Stomach (tissue), 8 donors: ENCODE measurements at regions not wholly inside any gene's neighbourhood (a gene's known extent, or its start where the extent isn't known, plus 50 kb on each side); places are given as distances from the start of the nearest gene placed in this dataset.

ENCODE experiments used
- DNase-seq, 2 donors: peaks; one replicate each; pipeline versions ENCODE4 v3.0.0 to v3.0.0-alpha.2; 2013 to 2019
- H3K27ac ChIP-seq, 5 donors: fragments of 200-600 bp in 4 of 5; sonication (generic) in 4 of 5; one replicate each; pipeline ENCODE4 v1.5.1; 2013 to 2019; ENCODE audit warnings: mild to moderate bottlenecking in 1 of 5, moderate library complexity in 1 of 5
- H3K27me3 ChIP-seq, 3 donors: fragments of 200-600 bp; sonication (generic); one replicate each; pipeline ENCODE4 v1.5.1; 2017 to 2019; ENCODE audit warnings: mixed run types in 1 of 3
- H3K36me3 ChIP-seq, 4 donors: fragments of 200-600 bp; sonication (generic); 1 replicate in 3 of 4; 2 replicates in 1 of 4; pipeline ENCODE4 v1.5.1; 2016 to 2019
- H3K4me1 ChIP-seq, 4 donors: fragments of 200-600 bp; sonication (generic); one replicate each; pipeline ENCODE4 v1.5.1; 2016 to 2019
- H3K4me3 ChIP-seq, 4 donors: fragments of 200-600 bp; sonication (generic) in 3 of 4; one replicate each; pipeline ENCODE4 v1.5.1; 2016 to 2019; ENCODE audit warnings: mild to moderate bottlenecking in 1 of 4
- H3K9me3 ChIP-seq, 4 donors: fragments of 200-600 bp; sonication (generic); one replicate each; pipeline ENCODE4 v1.5.1; 2016 to 2019
- EP300 ChIP-seq: sonication (generic); formaldehyde crosslinking; IDR thresholded peaks from one replicate; pipeline ENCODE4 v1.6.1; 2017; ENCODE audit warnings: antibody characterized with exemption
- POLR2A ChIP-seq, 4 donors: fragments of 450-650 bp; IDR thresholded peaks; one replicate each; pipeline ENCODE4 v1.6.1; 2016; ENCODE audit warnings: antibody characterized with exemption in 4 of 4, control low read depth in 2 of 4, mild to moderate bottlenecking in 1 of 4, moderate library complexity in 1 of 4
- POLR2AphosphoS5 ChIP-seq, 3 donors: sonication (generic); formaldehyde crosslinking; IDR thresholded peaks; one replicate each; pipeline ENCODE4 v1.6.1; 2016; ENCODE audit warnings: antibody characterized with exemption in 3 of 3
- WGBS, 5 donors: extraction: QIAGEN DNeasy Blood & Tissue Kit in 3 of 5; methylation state at CpG; one replicate each; pipeline versions ENCODE4 v1.1.5 to v1.1.7; 2013 to 2018; 5-methylcytosine and 5-hydroxymethylcytosine counted together
- intact Hi-C: fragments of 100-400 bp; cut with DNase I; formaldehyde crosslinking; loops from one replicate; pipeline ENCODE4 v1.15.1; 2023; ENCODE audit warnings: low total_unique reads
- TF ChIP-seq, protein P1 (sequence below), 7 experiments: fragments of 450-650 bp in 4 of 7; fragments of 200-600 bp in 3 of 7; sonication (generic) in 3 of 7; IDR thresholded peaks; one replicate each; pipeline ENCODE4 v1.5.1; 2016 to 2019; ENCODE audit warnings: antibody characterized with exemption in 7 of 7, control low read depth in 2 of 7, mild to moderate bottlenecking in 1 of 7
- donor health status: healthy with polysubstance abuse.
- donor health status: Bipolar disorder and iron deficiency.
- donor health status: healthy.

DNA sequence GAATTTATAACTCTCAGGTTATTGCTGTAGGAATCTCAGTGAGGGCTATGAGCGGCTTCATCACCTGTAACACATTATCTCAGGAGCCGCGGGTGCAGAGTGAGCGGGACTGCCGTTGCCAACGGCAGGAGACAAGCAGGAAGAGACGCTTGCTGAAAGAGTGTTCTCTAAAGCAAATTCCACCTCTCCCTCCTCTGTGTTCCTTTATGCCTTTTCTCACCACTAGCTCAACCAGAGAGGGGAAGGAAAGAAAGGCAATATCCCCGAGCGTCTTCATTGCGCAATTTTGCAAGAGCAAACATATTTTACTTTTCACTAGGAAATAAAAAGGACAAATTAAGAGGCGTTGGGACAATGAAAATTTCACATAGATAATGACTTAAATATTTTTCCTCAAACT is 185.2 kb upstream of the EXOC2 start:
- no peak overlapping the region for H3K27ac ChIP-seq
- TF ChIP-seq POLR2AphosphoS5 (IDR thresholded peaks at IDR 0.05), result no peak
- TF ChIP-seq POLR2A (IDR thresholded peaks at IDR 0.05), result no peak
- TF ChIP-seq EP300, result no peak
- TF ChIP-seq, protein P1, sequence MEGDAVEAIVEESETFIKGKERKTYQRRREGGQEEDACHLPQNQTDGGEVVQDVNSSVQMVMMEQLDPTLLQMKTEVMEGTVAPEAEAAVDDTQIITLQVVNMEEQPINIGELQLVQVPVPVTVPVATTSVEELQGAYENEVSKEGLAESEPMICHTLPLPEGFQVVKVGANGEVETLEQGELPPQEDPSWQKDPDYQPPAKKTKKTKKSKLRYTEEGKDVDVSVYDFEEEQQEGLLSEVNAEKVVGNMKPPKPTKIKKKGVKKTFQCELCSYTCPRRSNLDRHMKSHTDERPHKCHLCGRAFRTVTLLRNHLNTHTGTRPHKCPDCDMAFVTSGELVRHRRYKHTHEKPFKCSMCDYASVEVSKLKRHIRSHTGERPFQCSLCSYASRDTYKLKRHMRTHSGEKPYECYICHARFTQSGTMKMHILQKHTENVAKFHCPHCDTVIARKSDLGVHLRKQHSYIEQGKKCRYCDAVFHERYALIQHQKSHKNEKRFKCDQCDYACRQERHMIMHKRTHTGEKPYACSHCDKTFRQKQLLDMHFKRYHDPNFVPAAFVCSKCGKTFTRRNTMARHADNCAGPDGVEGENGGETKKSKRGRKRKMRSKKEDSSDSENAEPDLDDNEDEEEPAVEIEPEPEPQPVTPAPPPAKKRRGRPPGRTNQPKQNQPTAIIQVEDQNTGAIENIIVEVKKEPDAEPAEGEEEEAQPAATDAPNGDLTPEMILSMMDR (IDR thresholded peaks at IDR 0.05), result no peak
- H3K9me3 ChIP-seq, result no peaks in the 10 kb centered on the region
- no peaks in the 10 kb centered on the region for H3K36me3 ChIP-seq
- peaks cover 0 to 4% (median 0%) of the 10 kb centered on the region in 4 donors for H3K4me1 ChIP-seq
- peaks cover 0 to 5% (median 0%) of the 10 kb centered on the region in 3 donors for H3K27me3 ChIP-seq
- H3K4me3 ChIP-seq, result no peak overlapping the region
- intact Hi-C loops, result no loop called here
- WGBS, 5 donors, result 43 to 69% (median 49%) methylated on average over 11 of the region's 11 CpGs
- DNase-seq, result no peak

- no peaks in the 10 kb centered on the region for H3K9me3 ChIP-seq
- WGBS, 5 donors, result 77 to 88% (median 81%) methylated on average over 8 of the region's 8 CpGs
- no peaks in the 10 kb centered on the region for H3K4me1 ChIP-seq
- no peak overlapping the region for H3K27ac ChIP-seq
- H3K4me3 ChIP-seq, result no peak overlapping the region
- no peak for TF ChIP-seq EP300
- no peaks in the 10 kb centered on the region for H3K36me3 ChIP-seq
- intact Hi-C loops, result no loop called here
- no peak for DNase-seq
- H3K27me3 ChIP-seq, result peaks cover 0 to 5% (median 0%) of the 10 kb centered on the region in 3 donors
Observed at GRCh38 chr6:875012-875411, 182.1 kb upstream of the EXOC2 start.

- no peaks in the 10 kb centered on the region for H3K36me3 ChIP-seq
- H3K4me1 ChIP-seq, result peaks cover 0 to 7% (median 0%) of the 10 kb centered on the region in 4 donors
- no peak overlapping the region for H3K4me3 ChIP-seq
- intact Hi-C loops, result no loop called here
- 49 to 70% (median 64%) methylated on average over 10 of the region's 10 CpGs for WGBS, 5 donors
- TF ChIP-seq, protein P1 (IDR thresholded peaks at IDR 0.05), result no peak
- TF ChIP-seq EP300 (no peak), POLR2A (IDR thresholded peaks at IDR 0.05) (no peak), POLR2AphosphoS5 (IDR thresholded peaks at IDR 0.05) (no peak)
- peaks cover 0 to 8% (median 0%) of the 10 kb centered on the region in 3 donors for H3K27me3 ChIP-seq
- no peak overlapping the region for H3K27ac ChIP-seq
- no peak for DNase-seq
- H3K9me3 ChIP-seq, result no peaks in the 10 kb centered on the region
Observed at GRCh38 chr6:872570-873125, 179.7 kb upstream of the EXOC2 start.

GRCh38 chr6:871503-871902 is 178.6 kb upstream of the EXOC2 start:
- intact Hi-C loops, result no loop called here
- peaks cover 0 to 8% (median 0%) of the 10 kb centered on the region in 3 donors for H3K27me3 ChIP-seq
- H3K36me3 ChIP-seq, result no peaks in the 10 kb centered on the region
- H3K4me1 ChIP-seq, result peaks cover 0 to 7% (median 2%) of the 10 kb centered on the region in 4 donors
- no peak for DNase-seq
- no peak overlapping the region for H3K4me3 ChIP-seq
- H3K27ac ChIP-seq, result no peak overlapping the region
- 90 to 98% (median 96%) methylated on average over 6 of the region's 6 CpGs for WGBS, 5 donors
- TF ChIP-seq EP300, result no peak
- TF ChIP-seq, protein P1 (IDR thresholded peaks at IDR 0.05), result no peak
- TF ChIP-seq POLR2A (IDR thresholded peaks at IDR 0.05), result no peak
- no peak for TF ChIP-seq POLR2AphosphoS5 (IDR thresholded peaks at IDR 0.05)
- H3K9me3 ChIP-seq, result no peaks in the 10 kb centered on the region

DNA sequence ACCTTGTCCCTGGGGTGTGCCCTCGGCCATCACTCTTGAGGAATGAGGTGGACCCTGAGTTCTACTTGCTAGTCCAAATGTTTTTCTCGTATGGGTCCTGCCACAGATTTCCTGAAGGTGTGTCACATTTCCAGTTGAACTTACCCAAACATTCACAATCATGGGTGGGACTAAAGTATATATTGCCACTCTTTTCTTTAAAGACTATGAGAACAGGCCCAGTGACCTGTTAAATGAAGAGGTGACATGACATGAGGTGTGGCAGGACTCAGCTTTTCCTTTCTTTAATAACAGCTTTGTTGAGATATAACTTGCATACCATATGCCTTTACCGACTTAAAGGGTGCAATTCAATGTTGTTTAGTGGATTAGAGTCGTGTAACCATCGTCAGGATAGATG is 177.2 kb upstream of the EXOC2 start:
- WGBS, 5 donors, result 30 to 61% (median 59%) methylated on average over 5 of the region's 5 CpGs
- H3K27me3 ChIP-seq, result peaks cover 0 to 14% (median 0%) of the 10 kb centered on the region in 3 donors
- TF ChIP-seq EP300, result no peak
- peak in 1 of 3 donors; percentile 34 for TF ChIP-seq POLR2AphosphoS5 (IDR thresholded peaks at IDR 0.05)
- intact Hi-C loops, result no loop called here
- H3K36me3 ChIP-seq, result no peaks in the 10 kb centered on the region
- H3K27ac ChIP-seq, result peak overlapping the region in 2 of 5 donors; percentile 77 to 80
- no peak overlapping the region for H3K4me3 ChIP-seq
- no peaks in the 10 kb centered on the region for H3K9me3 ChIP-seq
- peak in 1 of 2 donors; percentile 59 for DNase-seq
- peaks cover 0 to 13% (median 5%) of the 10 kb centered on the region in 4 donors for H3K4me1 ChIP-seq
